IMR-90 (cell line): ENCODE measurements at regions not wholly inside any gene's neighbourhood (a gene's known extent, or its start where the extent isn't known, plus 50 kb on each side); places are given as distances from the start of the nearest gene placed in this dataset.

ENCODE experiments used
- ATAC-seq: fragments of 200-7000 bp; cut with Tn5 transposase; 2 replicates; pipeline ENCODE4 v1.9.1; 2020; ENCODE audit warnings: low read depth, mild to moderate bottlenecking, moderate library complexity
- BruUV-seq: library from RNA; stranded (reverse); fragments of 400-500 nt; replicated peaks from 2 replicates; lab custom pipeline; 2021; lab: Mats Ljungman, UMichigan
- CTCF ChIA-PET: fragments of 300-600 bp; formaldehyde crosslinking; extraction: SDS; loops from one replicate; lab custom pipeline; 2021; ENCODE audit warnings: antibody characterized with exemption; lab: Yijun Ruan, JAX
- POLR2A ChIA-PET: fragments of 300-600 bp; sonication (Branson Sonifier 250); formaldehyde crosslinking; loops from one replicate; lab custom pipeline; 2022; ENCODE audit warnings: antibody characterized with exemption; ENCODE audit not compliant: unreplicated experiment; lab: Charles Lee
- DNase-seq: peaks from one replicate; pipeline ENCODE4 v3.0.0; 2013
- H2AFZ ChIP-seq: replicated peaks from 2 replicates; pipeline ENCODE3; 2013; ENCODE audit warnings: low read length, mild to moderate bottlenecking; ENCODE audit not compliant: poor library complexity
- H2AK5ac ChIP-seq: 2 replicates; pipeline ENCODE4 v1.6.1; 2013; ENCODE audit warnings: low read depth, low read length, inconsistent platforms
- H2AK9ac ChIP-seq: replicated peaks from 2 replicates; pipeline ENCODE3; 2013; ENCODE audit warnings: mild to moderate bottlenecking, low read depth, low read length, moderate library complexity; ENCODE audit not compliant: poor library complexity
- H2BK120ac ChIP-seq: 2 replicates; pipeline ENCODE4 v1.6.1; 2013; ENCODE audit warnings: low read depth, low read length, inconsistent platforms
- H2BK15ac ChIP-seq: 3 replicates; pipeline ENCODE4 v1.6.1; 2013; ENCODE audit warnings: low read depth, low read length, inconsistent platforms
- H2BK20ac ChIP-seq: 2 replicates; pipeline ENCODE4 v1.6.1; 2013; ENCODE audit warnings: low read depth, mild to moderate bottlenecking, inconsistent platforms, low read length, moderate library complexity
- H2BK5ac ChIP-seq: 2 replicates; pipeline ENCODE4 v1.6.1; 2013; ENCODE audit warnings: mild to moderate bottlenecking, low read depth, low read length, inconsistent platforms; ENCODE audit not compliant: poor library complexity, severe bottlenecking
- H3K14ac ChIP-seq: replicated peaks from 2 replicates; pipeline ENCODE4 v1.6.1; 2013; ENCODE audit warnings: low read depth, low read length, inconsistent platforms
- H3K18ac ChIP-seq: 2 replicates; pipeline ENCODE4 v1.6.1; 2013; ENCODE audit warnings: low read depth, low read length, control low read depth
- H3K23ac ChIP-seq: 2 replicates; pipeline ENCODE4 v1.6.1; 2013; ENCODE audit warnings: low read depth, low read length, inconsistent platforms
- H3K27ac ChIP-seq: 2 replicates; pipeline ENCODE4 v1.5.1; 2013; ENCODE audit warnings: mild to moderate bottlenecking, control low read depth, low read length; ENCODE audit not compliant: insufficient read depth
- H3K27me3 ChIP-seq: 2 replicates; pipeline ENCODE4 v1.6.1; 2013; ENCODE audit warnings: low read length; ENCODE audit not compliant: control insufficient read depth, insufficient read depth
- H3K36me3 ChIP-seq: 2 replicates; pipeline ENCODE4 v1.6.1; 2013; ENCODE audit warnings: low read length, mixed read lengths; ENCODE audit not compliant: control insufficient read depth, insufficient read depth
- H3K4ac ChIP-seq: 2 replicates; pipeline ENCODE4 v1.6.1; 2013; ENCODE audit warnings: low read depth, low read length, inconsistent platforms
- H3K4me1 ChIP-seq: 2 replicates; pipeline ENCODE4 v1.6.1; 2013; ENCODE audit warnings: low read length, mixed read lengths; ENCODE audit not compliant: control insufficient read depth, insufficient read depth
- H3K4me2 ChIP-seq: 2 replicates; pipeline ENCODE4 v1.6.1; 2013; ENCODE audit warnings: low read depth, mild to moderate bottlenecking, control low read depth, low read length, moderate library complexity
- H3K4me3 ChIP-seq: 2 replicates; pipeline ENCODE4 v1.5.1; 2013; ENCODE audit warnings: low read depth, mild to moderate bottlenecking, control low read depth, low read length, moderate library complexity; ENCODE audit not compliant: insufficient read depth
- H3K56ac ChIP-seq: 2 replicates; pipeline ENCODE4 v1.6.1; 2013; ENCODE audit warnings: low read length, inconsistent platforms; ENCODE audit not compliant: insufficient read depth; ENCODE audit errors: extremely low read depth
- H3K79me1 ChIP-seq, 2 experiments: 2 replicates each; pipeline ENCODE4 v1.6.1; 2013; ENCODE audit warnings: low read length in 2 of 2, inconsistent platforms in 1 of 2, low read depth in 1 of 2
- H3K9ac ChIP-seq: 2 replicates; pipeline ENCODE4 v1.6.1; 2013; ENCODE audit warnings: low read depth, low read length, control low read depth
- H3K9me1 ChIP-seq: 2 replicates; pipeline ENCODE4 v1.6.1; 2013; ENCODE audit warnings: low read length, inconsistent platforms; ENCODE audit not compliant: insufficient read depth
- H3K9me3 ChIP-seq: 2 replicates; pipeline ENCODE4 v1.6.1; 2013; ENCODE audit warnings: low read length; ENCODE audit not compliant: control insufficient read depth, insufficient read depth
- H4K20me1 ChIP-seq: 2 replicates; pipeline ENCODE4 v1.6.1; 2013; ENCODE audit warnings: low read length, inconsistent platforms; ENCODE audit not compliant: insufficient read depth
- H4K5ac ChIP-seq: 2 replicates; pipeline ENCODE4 v1.6.1; 2013; ENCODE audit warnings: mild to moderate bottlenecking, low read depth, low read length, control low read depth
- H4K8ac ChIP-seq, 2 experiments: 2 replicates each; pipeline ENCODE4 v1.6.1; 2013; ENCODE audit warnings: low read depth in 2 of 2, low read length in 2 of 2, control low read depth in 1 of 2, inconsistent platforms in 1 of 2
- H4K91ac ChIP-seq: 2 replicates; pipeline ENCODE4 v1.6.1; 2013; ENCODE audit warnings: low read depth, low read length, inconsistent platforms; ENCODE audit not compliant: insufficient read depth
- BHLHE40 ChIP-seq: fragments of 150-350 bp; IDR thresholded peaks from 2 replicates; pipeline ENCODE4 v1.6.1; 2016; ENCODE audit warnings: mild to moderate bottlenecking, low read depth, low read length
- RAD21 ChIP-seq: IDR thresholded peaks from 2 replicates; pipeline ENCODE4 v1.6.1; 2012; ENCODE audit warnings: low read length, improper control_type of control experiment
- SMC3 ChIP-seq: fragments of 150-350 bp; IDR thresholded peaks from 2 replicates; pipeline ENCODE4 v1.6.1; 2016; ENCODE audit warnings: low read depth, mild to moderate bottlenecking, antibody characterized with exemption, low read length, moderate library complexity
- USF2 ChIP-seq: fragments of 150-350 bp; IDR thresholded peaks from 2 replicates; pipeline ENCODE4 v1.6.1; 2017; ENCODE audit warnings: mild to moderate bottlenecking, antibody characterized with exemption, low read length, low read depth
- WGBS, 2 experiments: methylation state at CpG; one replicate each; pipeline versions ENCODE4 v1.1.5 to v1.1.7; 2013; ENCODE audit warnings: missing lambda C conversion rate in 2 of 2; ENCODE audit not compliant: insufficient read length in 1 of 2; ENCODE audit errors: extremely low coverage in 2 of 2; 5-methylcytosine and 5-hydroxymethylcytosine counted together
- dilution Hi-C: fragments of 300-500 bp; cut with HindIII; formaldehyde crosslinking; loops from one replicate; pipeline ENCODE4 v1.14.3; 2018; ENCODE audit warnings: low sequenced_read_pairs; ENCODE audit not compliant: unreplicated experiment
- in situ Hi-C: fragments of 300-500 bp; cut with MboI; formaldehyde crosslinking; loops from 3 replicates; pipeline ENCODE4 v1.14.3; 2019; ENCODE audit warnings: low sequenced_read_pairs, inconsistent platforms, mixed read lengths
- intact Hi-C: fragments of 100-400 bp; cut with micrococcal nuclease; formaldehyde crosslinking; loops from 2 replicates; pipeline ENCODE4 v1.10.0; 2022

- Histone ChIP-seq H3K79me1 (no peaks in the 10 kb centered on the region), H2BK120ac (no peak overlapping the region), H2AFZ (no peak overlapping the region), H2BK15ac (no peak overlapping the region), H4K5ac (no peak overlapping the region), H2BK20ac (no peak overlapping the region), H3K4ac (no peak overlapping the region), H3K27me3 (0 out of 2 replicates have a peak, but pooled peaks cover 1% of the 10 kb centered on the region), H2BK5ac (no peak overlapping the region), H3K18ac (no peak overlapping the region), H2AK9ac (no peak overlapping the region), H4K20me1 (no peaks in the 10 kb centered on the region), H3K14ac (no peak overlapping the region), H3K9ac (no peak overlapping the region), H3K27ac (no peak overlapping the region), H3K23ac (no peak overlapping the region), H4K8ac (no peak overlapping the region), H3K4me2 (no peak overlapping the region), H3K4me3 (no peak overlapping the region), H3K9me1 (no peaks in the 10 kb centered on the region), H3K36me3 (no peaks in the 10 kb centered on the region), H3K4me1 (no peaks in the 10 kb centered on the region), H3K9me3 (no peaks in the 10 kb centered on the region), H3K56ac (no peak overlapping the region), H2AK5ac (no peak overlapping the region), H4K91ac (no peak overlapping the region)
- ChIA-PET POLR2A (no interaction called here), CTCF (no interaction called here)
- ATAC-seq (no peak), DNase-seq (no peak)
- dilution Hi-C loops (no loop called here), intact Hi-C loops (no loop called here), in situ Hi-C loops (no loop called here)
- no CpG with 5 or more reads among the region's 3 CpGs for WGBS, 2 experiments
- TF ChIP-seq USF2 (no peak), SMC3 (no peak), RAD21 (no peak), BHLHE40 (no peak)
- BruUV-seq, result no TSS peak
These were observed 368.5 kb upstream of the TRIB2 start for GRCh38 chr2:12348216-12348615.
